Neural progenitor cell (in vitro differentiated cells): ENCODE measurements at regions not wholly inside any gene's neighbourhood (a gene's known extent, or its start where the extent isn't known, plus 50 kb on each side); places are given as distances from the start of the nearest gene placed in this dataset.

Experiments used
- DNase-seq: peaks from one replicate; pipeline ENCODE4 v3.0.0-alpha.2; 2016; ENCODE audit warnings: low spot score
- H2AFZ ChIP-seq: fragments of 200-600 bp; sonication (generic); replicated peaks from 2 replicates; pipeline ENCODE4 v1.6.1; 2016; ENCODE audit warnings: antibody characterized with exemption
- H3F3A ChIP-seq: fragments of 200-600 bp; sonication (generic); 2 replicates; pipeline ENCODE4 v1.6.1; 2016; ENCODE audit warnings: antibody characterized with exemption, low read depth
- H3K27ac ChIP-seq: fragments of 200-600 bp; sonication (generic); 2 replicates; pipeline ENCODE4 v1.5.1; 2016; ENCODE audit warnings: mild to moderate bottlenecking
- H3K27me3 ChIP-seq: fragments of 200-600 bp; sonication (generic); 2 replicates; pipeline ENCODE4 v1.6.1; 2016; ENCODE audit warnings: mild to moderate bottlenecking, moderate library complexity
- H3K36me3 ChIP-seq: fragments of 200-600 bp; sonication (generic); 2 replicates; pipeline ENCODE4 v1.5.1; 2016
- H3K4me1 ChIP-seq: fragments of 200-600 bp; sonication (generic); 2 replicates; pipeline ENCODE4 v1.6.1; 2016; ENCODE audit warnings: mixed run types
- H3K4me2 ChIP-seq: fragments of 200-600 bp; sonication (generic); 2 replicates; pipeline ENCODE4 v1.6.1; 2016
- H3K4me3 ChIP-seq: fragments of 200-600 bp; sonication (generic); 2 replicates; pipeline ENCODE4 v1.5.1; 2016
- H3K79me2 ChIP-seq: fragments of 200-600 bp; sonication (generic); 2 replicates; pipeline ENCODE4 v1.6.1; 2016; ENCODE audit warnings: low read depth
- H3K9ac ChIP-seq: fragments of 200-600 bp; sonication (generic); 2 replicates; pipeline ENCODE4 v1.6.1; 2016
- H3K9me3 ChIP-seq: fragments of 200-600 bp; sonication (generic); 2 replicates; pipeline ENCODE4 v1.5.1; 2016; ENCODE audit warnings: low read depth
- H4K20me1 ChIP-seq: fragments of 200-600 bp; sonication (generic); 2 replicates; pipeline ENCODE4 v1.6.1; 2016; ENCODE audit warnings: low read depth
- H3K27ac Mint-ChIP-seq: 3 replicates; pipeline ENCODE4 v1.8.0; 2021; ENCODE audit warnings: mixed read lengths
- H3K27me3 Mint-ChIP-seq: 2 replicates; pipeline ENCODE4 v1.8.0; 2022; ENCODE audit warnings: low read depth, mild to moderate bottlenecking, inconsistent platforms, moderate library complexity, mixed read lengths; ENCODE audit not compliant: insufficient read depth
- H3K36me3 Mint-ChIP-seq: 3 replicates; pipeline ENCODE4 v1.8.0; 2021; ENCODE audit warnings: mixed read lengths
- H3K4me1 Mint-ChIP-seq: 3 replicates; pipeline ENCODE4 v1.8.0; 2021; ENCODE audit warnings: mixed read lengths
- H3K4me3 Mint-ChIP-seq: 3 replicates; pipeline ENCODE4 v1.8.0; 2021; ENCODE audit warnings: mild to moderate bottlenecking, moderate library complexity, mixed read lengths
- H3K9me3 Mint-ChIP-seq: 3 replicates; pipeline ENCODE4 v1.8.0; 2020; ENCODE audit warnings: mixed read lengths
- EZH2 ChIP-seq: fragments of 200-600 bp; sonication (generic); IDR thresholded peaks from 2 replicates; pipeline ENCODE4 v1.6.1; 2017; ENCODE audit warnings: antibody characterized with exemption, mild to moderate bottlenecking, moderate library complexity
- EZH2phosphoT487 ChIP-seq: fragments of 200-600 bp; sonication (generic); IDR thresholded peaks from 2 replicates; pipeline ENCODE4 v1.6.1; 2017; ENCODE audit warnings: antibody characterized with exemption
- TF ChIP-seq, protein P1 (sequence below): fragments of 200-600 bp; sonication (generic); IDR thresholded peaks from 2 replicates; pipeline ENCODE4 v1.5.1; 2017; ENCODE audit warnings: antibody characterized with exemption, mild to moderate bottlenecking

DNA sequence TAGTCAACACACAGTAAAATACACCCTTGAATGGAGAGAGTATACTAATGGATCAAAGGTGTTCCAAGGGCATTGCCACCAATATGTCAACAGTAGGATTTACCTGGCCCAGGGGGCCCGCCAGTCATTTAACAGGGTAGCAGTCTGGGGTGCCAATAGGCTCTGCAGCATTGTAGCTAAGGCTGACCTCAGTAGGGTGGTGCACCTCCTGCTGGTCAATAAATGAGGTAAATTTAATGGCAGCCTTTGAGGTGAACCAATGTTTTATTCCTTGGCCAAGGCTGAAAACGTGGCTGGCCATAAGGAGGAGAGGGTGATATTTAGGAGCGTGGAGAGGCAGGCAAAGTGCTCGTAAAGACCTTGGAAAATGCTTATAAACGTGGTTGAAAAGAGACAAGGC lies 147.2 kb downstream of the RPS12 start:
- no peak overlapping the region for H3K4me2 ChIP-seq
- H3K79me2 ChIP-seq: no peaks in the 10 kb centered on the region
- Mint-ChIP-seq H3K4me1 (peaks cover 10% of the 10 kb centered on the region), H3K4me3 (no peak overlapping the region), H3K36me3 (no peaks in the 10 kb centered on the region), H3K9me3 (no peaks in the 10 kb centered on the region), H3K27me3 (no peaks in the 10 kb centered on the region), H3K27ac (no peak overlapping the region)
- no peaks in the 10 kb centered on the region for H4K20me1 ChIP-seq
- no peak overlapping the region for H2AFZ ChIP-seq
- H3K4me1 ChIP-seq: no peaks in the 10 kb centered on the region
- DNase-seq: peak; percentile 23
- H3K9me3 ChIP-seq: no peaks in the 10 kb centered on the region
- no peaks in the 10 kb centered on the region for H3K27me3 ChIP-seq
- no peak overlapping the region for H3K4me3 ChIP-seq
- TF ChIP-seq, protein P1, sequence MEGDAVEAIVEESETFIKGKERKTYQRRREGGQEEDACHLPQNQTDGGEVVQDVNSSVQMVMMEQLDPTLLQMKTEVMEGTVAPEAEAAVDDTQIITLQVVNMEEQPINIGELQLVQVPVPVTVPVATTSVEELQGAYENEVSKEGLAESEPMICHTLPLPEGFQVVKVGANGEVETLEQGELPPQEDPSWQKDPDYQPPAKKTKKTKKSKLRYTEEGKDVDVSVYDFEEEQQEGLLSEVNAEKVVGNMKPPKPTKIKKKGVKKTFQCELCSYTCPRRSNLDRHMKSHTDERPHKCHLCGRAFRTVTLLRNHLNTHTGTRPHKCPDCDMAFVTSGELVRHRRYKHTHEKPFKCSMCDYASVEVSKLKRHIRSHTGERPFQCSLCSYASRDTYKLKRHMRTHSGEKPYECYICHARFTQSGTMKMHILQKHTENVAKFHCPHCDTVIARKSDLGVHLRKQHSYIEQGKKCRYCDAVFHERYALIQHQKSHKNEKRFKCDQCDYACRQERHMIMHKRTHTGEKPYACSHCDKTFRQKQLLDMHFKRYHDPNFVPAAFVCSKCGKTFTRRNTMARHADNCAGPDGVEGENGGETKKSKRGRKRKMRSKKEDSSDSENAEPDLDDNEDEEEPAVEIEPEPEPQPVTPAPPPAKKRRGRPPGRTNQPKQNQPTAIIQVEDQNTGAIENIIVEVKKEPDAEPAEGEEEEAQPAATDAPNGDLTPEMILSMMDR: peak; percentile 30
- no peak for TF ChIP-seq EZH2
- H3F3A ChIP-seq: no peaks in the 10 kb centered on the region
- no peak overlapping the region for H3K27ac ChIP-seq
- no peak overlapping the region for H3K9ac ChIP-seq
- H3K36me3 ChIP-seq: no peaks in the 10 kb centered on the region

DNA sequence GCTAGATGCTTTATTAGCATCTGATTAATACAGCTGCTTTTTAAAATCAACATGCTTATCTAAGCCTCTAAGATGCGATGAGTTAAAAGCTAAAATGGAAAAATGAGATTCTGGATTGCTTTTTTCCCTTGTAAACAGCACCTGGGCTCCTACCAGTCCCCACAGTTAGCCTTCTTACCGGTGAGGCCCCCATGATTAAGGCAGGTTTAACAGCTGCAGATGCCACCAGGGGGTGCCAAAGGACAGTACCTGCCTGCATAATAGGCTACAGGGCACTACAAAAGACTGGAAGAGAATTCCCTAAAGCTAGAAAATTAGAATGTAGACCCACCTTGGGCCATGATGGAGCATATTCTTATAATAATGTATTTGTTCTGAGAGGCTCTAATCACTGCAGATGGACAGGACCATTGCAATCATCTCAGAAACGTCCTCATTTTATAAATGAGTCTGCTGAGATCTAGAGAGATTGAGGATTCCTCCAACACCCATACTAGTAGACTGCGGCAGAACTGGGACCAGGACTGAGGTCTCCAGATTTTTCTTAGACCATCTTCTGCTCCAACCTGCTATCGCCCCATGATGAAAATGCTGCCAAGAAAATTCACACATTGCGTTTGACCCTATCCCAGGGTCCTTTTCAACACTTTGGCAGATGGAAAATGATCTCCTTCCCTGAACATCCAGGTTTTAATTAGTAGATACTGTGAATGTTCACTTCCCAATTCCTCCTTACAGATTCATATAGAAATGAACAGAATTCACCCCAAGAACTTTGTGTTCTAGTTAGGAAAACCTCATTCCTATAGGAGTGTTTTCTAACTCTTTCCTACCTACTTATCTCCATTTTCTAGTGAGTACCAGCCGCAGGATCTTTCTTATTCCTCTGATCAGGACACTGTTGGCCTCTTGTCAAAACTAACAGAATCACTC lies 148.8 kb downstream of the RPS12 start:
- H3K27ac Mint-ChIP-seq: no peak overlapping the region
- Histone ChIP-seq H3K4me2 (no peak overlapping the region), H3K9me3 (no peaks in the 10 kb centered on the region), H2AFZ (no peak overlapping the region), H3F3A (no peaks in the 10 kb centered on the region), H3K27ac (no peak overlapping the region), H3K27me3 (no peaks in the 10 kb centered on the region), H3K79me2 (no peaks in the 10 kb centered on the region), H3K36me3 (no peaks in the 10 kb centered on the region), H3K9ac (no peak overlapping the region), H3K4me1 (no peaks in the 10 kb centered on the region), H4K20me1 (no peaks in the 10 kb centered on the region), H3K4me3 (no peak overlapping the region)
- peaks cover 17% of the 10 kb centered on the region for H3K4me1 Mint-ChIP-seq
- no peaks in the 10 kb centered on the region for H3K27me3 Mint-ChIP-seq
- no peaks in the 10 kb centered on the region for H3K36me3 Mint-ChIP-seq
- no peaks in the 10 kb centered on the region for H3K9me3 Mint-ChIP-seq
- no peak overlapping the region for H3K4me3 Mint-ChIP-seq
- peak; percentile 90 for DNase-seq
- TF ChIP-seq EZH2phosphoT487 (no peak), EZH2 (no peak)
- TF ChIP-seq, protein P1: peak; percentile 89

DNA sequence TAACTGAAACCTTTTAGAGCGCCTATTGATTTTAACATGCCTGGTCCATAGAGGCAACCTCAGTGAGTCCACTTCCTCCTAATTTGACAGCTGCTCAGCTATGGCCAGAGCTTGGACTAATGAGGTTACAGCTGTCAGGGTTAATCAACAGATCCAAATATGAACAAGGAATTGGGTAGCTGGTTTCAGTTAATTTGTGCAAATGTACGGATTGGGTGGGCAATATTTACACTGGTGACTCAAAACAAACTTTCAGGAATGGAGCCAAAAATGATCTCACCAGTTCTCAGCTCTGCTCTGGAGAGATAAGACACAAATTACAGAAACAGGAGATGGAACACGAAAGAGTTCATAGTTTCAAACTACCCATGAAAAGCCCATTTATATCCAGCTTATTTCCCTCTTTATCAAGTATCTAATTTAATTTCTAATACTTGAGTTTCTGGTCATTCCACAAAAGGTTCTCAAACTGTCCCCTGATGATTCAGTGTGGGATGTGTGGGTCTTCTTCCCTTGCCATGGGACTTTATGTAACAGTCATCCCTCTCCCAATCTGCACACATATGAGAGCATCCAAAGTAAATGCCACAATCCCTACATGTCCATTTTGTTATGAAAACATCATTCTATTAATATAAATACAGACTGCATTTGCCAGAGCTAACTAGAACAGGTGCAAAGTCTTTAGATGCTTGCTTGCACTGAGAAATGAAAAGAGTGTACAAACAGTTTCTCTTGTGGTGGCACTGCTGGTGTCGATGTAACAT lies 149.9 kb downstream of the RPS12 start:
- no peak overlapping the region for H3K27ac ChIP-seq
- TF ChIP-seq, protein P1: no peak
- TF ChIP-seq EZH2: no peak
- no peak for TF ChIP-seq EZH2phosphoT487

More for the DNA sequence above, 149.9 kb downstream of the RPS12 start:
- Mint-ChIP-seq H3K36me3 (no peaks in the 10 kb centered on the region), H3K4me3 (no peak overlapping the region), H3K9me3 (no peaks in the 10 kb centered on the region), H3K27ac (no peak overlapping the region), H3K4me1 (peaks cover 21% of the 10 kb centered on the region), H3K27me3 (no peaks in the 10 kb centered on the region)
- Histone ChIP-seq H3K4me3 (no peak overlapping the region), H3K9ac (no peak overlapping the region), H2AFZ (no peak overlapping the region), H3K4me1 (peaks cover under 1% of the 10 kb centered on the region), H3K79me2 (no peaks in the 10 kb centered on the region), H3F3A (no peaks in the 10 kb centered on the region), H3K36me3 (no peaks in the 10 kb centered on the region), H3K27me3 (no peaks in the 10 kb centered on the region), H4K20me1 (no peaks in the 10 kb centered on the region), H3K9me3 (no peaks in the 10 kb centered on the region), H3K4me2 (no peak overlapping the region)
- no peak for DNase-seq
